MM.1S (cell line): ENCODE measurements at regions not wholly inside any gene's neighbourhood (a gene's known extent, or its start where the extent isn't known, plus 50 kb on each side); places are given as distances from the start of the nearest gene placed in this dataset.

Source experiments
- EZH2 ChIP-seq: fragments of 300-600 bp; sonication (generic); optimal IDR thresholded peaks from 2 replicates; pipeline ENCODE3; 2017; ENCODE audit warnings: low read depth, mild to moderate bottlenecking, antibody characterized with exemption, low read length, mixed read lengths
- EZH2phosphoT487 ChIP-seq: fragments of 300-600 bp; sonication (generic); IDR thresholded peaks from 2 replicates; pipeline ENCODE4 v1.6.1; 2018; ENCODE audit warnings: antibody characterized with exemption, low read length
- TF ChIP-seq, protein P1 (sequence below): fragments of 300-600 bp; sonication (generic); IDR thresholded peaks from 2 replicates; pipeline ENCODE4 v1.5.1; 2016; ENCODE audit warnings: antibody characterized with exemption, low read length, mixed read lengths

DNA sequence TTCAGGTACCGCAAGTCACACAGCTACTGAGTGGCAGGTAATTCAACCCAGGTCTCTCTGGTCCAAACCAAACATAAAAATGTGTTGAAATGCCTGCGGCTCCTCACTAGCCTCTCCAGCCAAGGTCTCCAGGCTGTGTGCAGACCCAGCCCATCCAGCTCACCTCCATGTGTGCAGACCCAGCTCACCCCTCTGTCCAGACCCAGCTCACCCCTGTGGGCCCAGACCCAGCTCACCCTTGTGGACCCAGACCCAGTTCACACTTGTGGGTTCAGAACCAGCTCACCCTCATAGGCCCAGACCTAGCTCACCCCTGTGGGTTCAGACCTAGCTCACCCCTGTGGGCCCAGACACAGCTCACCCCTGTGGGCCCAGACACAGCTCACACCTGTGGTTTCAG, 188.0 kb upstream of the ADCY2 start:
- TF ChIP-seq, protein P1, sequence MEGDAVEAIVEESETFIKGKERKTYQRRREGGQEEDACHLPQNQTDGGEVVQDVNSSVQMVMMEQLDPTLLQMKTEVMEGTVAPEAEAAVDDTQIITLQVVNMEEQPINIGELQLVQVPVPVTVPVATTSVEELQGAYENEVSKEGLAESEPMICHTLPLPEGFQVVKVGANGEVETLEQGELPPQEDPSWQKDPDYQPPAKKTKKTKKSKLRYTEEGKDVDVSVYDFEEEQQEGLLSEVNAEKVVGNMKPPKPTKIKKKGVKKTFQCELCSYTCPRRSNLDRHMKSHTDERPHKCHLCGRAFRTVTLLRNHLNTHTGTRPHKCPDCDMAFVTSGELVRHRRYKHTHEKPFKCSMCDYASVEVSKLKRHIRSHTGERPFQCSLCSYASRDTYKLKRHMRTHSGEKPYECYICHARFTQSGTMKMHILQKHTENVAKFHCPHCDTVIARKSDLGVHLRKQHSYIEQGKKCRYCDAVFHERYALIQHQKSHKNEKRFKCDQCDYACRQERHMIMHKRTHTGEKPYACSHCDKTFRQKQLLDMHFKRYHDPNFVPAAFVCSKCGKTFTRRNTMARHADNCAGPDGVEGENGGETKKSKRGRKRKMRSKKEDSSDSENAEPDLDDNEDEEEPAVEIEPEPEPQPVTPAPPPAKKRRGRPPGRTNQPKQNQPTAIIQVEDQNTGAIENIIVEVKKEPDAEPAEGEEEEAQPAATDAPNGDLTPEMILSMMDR: no peak
- TF ChIP-seq EZH2: no peak
- no peak for TF ChIP-seq EZH2phosphoT487
